ENCODE measurements at regions not wholly inside any gene's neighbourhood (a gene's known extent, or its start where the extent isn't known, plus 50 kb on each side); places are given as distances from the start of the nearest gene placed in this dataset.
"Not testable (repeated sequence)": the region's sequence is repeated elsewhere in the genome, so short reads cannot be mapped to it uniquely, and the experiment has no call there.

DNA sequence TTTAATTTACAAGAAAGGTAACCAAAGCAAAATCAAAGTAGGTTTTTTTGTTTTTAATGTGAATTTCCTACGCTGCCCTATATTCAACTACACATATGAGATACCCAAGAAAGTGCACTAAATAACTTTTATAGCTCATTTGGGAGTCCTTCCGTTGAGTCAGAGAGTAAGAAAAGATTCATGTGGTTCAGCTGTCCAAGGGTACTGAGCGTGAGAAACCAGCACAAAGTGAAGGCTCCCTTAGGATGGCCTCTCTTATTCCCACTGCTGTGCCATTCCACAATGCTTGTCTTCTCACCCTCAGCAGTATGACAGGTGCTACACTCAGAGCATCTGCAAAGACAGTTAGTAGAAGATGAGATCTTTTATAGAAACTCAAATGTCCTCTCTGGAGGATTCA is 85.8 kb upstream of the POMZP3 start:
- DNase-seq = not testable (repeated sequence)

DNA sequence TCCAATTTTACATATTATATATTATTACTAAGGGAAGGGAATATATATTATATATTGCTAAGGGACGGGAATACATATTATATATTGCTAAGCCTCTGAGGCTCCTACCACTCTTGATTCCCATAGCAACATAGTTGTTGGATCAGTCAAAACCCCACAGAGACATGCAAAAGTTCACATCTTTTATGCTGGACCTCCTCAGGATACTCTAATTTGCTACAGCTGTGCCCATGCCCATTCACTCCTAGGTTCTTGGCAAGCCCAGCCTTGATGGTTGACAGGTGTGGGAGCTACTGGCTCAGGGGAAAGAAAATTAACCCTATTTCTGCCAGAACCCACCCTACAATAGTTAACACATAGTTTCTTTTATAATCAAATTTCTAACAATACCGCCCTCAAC is 84.6 kb upstream of the POMZP3 start:
- DNase-seq = not testable (repeated sequence)

DNA sequence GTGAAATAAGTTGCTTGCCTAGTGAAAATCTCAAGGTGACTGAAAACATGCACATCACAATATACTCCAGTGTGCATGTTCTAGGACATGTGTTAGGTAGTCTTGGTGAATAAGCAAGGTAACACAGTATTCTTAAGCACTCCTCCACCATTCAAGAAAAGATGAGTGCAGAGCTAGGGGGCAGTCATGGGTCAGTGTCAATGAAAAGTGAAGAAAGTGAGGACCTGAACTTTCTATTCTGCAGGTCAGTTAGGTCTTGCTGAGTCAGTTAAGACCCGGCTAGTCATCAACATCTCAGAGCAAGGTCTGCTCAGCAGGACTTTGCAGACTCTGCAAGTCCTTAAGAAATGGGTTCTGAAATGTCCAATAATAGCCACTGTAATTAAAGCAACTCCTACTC is 82.6 kb upstream of the POMZP3 start:
- DNase-seq = not testable (repeated sequence)

DNA sequence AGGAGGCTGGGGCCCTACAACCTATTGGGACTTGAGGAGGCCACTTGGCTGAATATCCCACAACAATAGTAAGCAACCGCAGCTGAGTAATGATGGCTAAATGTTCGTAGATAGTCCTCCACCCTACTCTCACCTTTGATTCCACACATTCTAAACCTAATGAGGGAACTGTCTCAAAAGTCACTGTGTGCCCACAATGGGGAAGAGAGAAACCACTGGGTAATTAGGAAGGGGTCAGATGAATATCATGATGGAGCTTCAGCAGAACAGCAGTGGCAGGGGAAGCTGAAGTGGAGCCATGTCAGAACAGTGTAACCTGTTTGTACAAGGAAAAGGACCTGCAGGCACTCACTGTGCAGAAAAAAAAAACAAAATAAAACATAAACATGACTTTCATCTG is 81.4 kb upstream of the POMZP3 start:
- not testable (repeated sequence) for DNase-seq

DNA sequence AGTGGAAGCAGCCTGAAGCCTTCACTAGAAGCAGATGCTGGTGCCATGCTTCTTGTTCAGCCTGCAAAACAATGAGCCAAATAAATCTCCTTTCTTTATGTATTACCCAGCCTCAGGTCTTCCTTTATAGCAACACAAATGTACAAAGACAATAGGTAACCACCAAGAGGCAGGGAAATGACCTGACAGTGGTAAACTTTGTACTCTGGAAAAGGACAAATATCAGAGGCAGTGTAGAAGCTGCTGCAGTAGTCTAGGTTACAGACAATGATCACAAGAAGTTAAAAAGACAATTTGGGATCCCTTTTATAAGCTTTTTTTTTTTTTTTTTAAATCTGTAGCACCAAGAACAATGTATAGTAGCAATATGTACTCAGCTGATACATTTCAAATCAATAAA is 76.7 kb upstream of the POMZP3 start:
- DNase-seq = not testable (repeated sequence)

DNA sequence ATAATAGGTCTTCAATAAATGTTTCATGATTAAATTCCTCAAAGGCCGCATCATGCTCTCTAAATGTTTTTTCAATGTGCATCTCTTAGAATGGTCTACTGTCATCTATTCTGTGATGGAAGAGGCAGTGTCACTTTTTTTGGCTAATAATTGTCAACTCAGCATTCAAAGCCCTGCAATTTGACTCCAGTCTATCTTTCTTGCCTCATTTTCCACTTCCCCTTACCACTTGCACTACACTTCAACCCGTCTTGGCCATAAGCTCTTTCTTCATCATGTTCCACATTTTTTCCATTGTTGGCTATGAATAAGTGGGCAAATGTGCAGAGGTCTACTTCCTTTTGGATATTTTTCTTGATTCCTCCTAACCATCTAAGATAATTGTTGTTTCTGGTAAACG is 59.2 kb upstream of the POMZP3 start:
- DNase-seq = not testable (repeated sequence)

DNA sequence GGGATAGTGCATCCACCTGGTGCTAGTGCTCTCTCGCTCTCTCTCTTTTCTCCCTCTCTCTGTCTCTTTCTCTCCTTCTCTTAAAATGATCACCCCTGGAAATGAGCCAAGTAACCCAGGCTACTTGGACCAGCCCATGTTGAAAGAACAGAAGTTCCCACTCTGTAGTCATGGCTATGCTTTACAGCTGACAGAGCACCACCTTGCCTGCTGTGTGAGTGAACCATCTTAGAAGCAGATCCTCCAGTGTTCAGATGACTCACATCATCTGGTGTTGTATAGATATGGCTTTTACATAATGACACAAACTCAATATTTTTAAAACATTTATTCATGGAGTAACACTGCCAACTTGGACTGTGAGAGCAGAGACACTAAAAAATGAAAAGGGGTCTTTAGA is 57.7 kb upstream of the POMZP3 start:
- DNase-seq = not testable (repeated sequence)

DNA sequence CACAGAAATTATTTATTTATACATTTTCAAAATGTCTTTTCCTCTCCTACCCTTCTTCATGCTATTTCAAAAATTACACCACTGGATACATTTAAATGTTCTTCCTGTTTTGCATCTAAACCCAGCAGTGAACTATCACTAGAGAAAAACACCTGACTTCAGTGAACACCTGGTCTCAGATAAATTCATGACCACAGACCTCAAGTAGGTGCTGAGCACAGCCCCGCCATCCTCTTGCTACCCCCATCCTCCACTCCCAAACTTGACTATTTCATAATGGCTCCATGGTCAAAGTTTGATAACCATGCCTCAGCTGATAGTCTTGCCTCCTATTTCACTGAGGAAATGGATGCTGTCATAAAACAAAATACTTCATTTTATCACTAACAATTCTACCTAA is 56.6 kb upstream of the POMZP3 start:
- DNase-seq = not testable (repeated sequence)

DNA sequence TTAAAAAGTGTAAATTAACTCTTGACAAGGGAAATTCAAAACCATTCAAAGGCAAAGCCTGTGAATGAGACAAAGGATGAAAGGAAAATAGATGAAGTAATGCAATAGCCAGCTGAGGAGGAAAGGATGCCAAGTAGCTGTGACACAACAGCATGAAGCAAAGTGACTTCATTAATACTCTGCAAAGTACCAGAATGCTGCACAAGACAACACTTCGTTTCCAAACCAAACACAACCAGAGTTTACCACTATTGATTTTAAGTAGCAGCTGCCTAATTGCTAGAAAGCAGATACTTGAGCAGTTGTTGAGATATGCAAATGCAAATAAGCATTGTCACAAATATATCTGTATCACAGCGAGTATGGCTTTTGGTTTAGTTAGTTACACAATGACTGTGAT is 54.7 kb upstream of the POMZP3 start:
- not testable (repeated sequence) for DNase-seq

DNA sequence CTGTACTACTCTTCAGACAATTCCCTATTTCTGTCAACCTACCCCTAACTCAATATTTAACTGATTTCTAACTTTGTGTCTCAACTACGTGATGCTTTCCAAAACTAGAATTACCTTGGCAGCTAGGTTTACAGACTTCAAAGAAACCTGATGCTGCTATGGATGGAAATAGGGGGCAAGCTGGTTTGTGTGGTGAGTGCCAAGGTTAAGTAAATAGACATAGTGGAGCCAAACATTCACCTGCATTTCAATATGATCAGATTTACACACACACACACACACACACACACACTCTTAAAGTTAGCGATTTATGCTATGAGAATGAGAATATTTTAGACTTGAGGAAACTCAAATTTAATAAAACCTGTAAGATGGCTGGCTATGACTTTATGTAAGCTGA is 52.1 kb upstream of the POMZP3 start:
- DNase-seq = not testable (repeated sequence)

DNA sequence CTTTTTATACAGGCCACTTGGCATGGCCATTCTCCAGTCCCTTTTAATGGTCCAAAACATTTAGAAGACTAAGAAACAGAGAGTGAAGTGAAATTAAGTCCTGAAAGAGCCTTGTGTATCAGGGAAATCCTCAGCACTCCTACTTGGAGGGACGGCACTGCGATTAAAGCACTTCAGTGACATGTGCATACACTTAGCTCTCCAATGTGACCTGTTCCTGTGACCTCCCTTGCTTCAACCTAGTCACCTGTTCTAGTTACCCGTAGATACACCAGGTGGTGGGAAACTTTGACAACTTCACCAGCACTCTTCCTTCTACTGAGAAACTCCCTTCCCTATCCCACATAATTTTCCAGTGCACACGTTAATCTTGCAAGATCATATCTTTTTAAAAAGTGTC is 51.4 kb upstream of the POMZP3 start:
- not testable (repeated sequence) for DNase-seq

DNA sequence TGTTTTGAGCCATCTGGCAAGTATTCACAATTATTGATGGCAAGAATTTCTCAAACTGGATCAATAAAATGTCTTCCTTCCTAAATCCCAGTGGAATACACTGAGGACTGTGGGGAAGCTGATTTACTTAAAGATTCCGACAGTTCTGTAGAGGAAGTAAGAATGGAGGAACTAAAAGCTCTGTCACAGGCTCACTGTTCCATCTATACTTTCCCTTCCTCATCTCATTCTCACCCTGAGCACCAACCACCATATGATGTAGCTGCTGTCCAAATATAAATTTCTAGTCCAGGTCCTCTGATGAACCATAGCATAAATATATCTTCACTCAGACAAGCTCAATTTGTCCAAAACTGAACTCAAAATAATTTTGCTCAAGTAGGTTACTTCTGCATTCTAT is 49.8 kb upstream of the POMZP3 start:
- not testable (repeated sequence) for DNase-seq
